HG02970 (cell line): ENCODE measurements at regions not wholly inside any gene's neighbourhood (a gene's known extent, or its start where the extent isn't known, plus 50 kb on each side); places are given as distances from the start of the nearest gene placed in this dataset.

Source experiments
- ATAC-seq: cut with Tn5 transposase; IDR thresholded peaks from one replicate; pipeline ENCODE4 v1.9.1; 2021; ENCODE audit warnings: mild to moderate bottlenecking, moderate library complexity, moderate number of reproducible peaks; ENCODE audit not compliant: unreplicated experiment, low FRiP score

DNA sequence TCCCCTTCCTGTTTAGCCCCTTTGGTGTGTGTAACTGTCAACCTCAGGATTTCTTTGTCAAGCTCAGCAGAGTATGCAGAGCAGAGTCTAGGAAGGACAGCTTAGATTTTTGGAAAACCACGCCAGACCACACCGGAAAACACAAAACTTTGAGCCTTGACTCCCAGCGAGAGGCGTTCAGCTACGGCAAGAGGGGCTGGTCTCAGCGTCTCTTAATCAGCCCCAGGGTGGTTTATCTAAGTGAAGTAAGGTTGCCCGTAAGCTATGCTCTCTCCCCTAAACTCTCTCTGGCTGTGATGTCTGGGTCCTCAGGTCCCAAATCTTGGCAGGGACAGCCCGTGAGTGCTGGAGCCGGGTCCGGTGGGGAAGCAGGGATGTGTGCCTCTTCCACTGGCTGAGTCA lies 230.9 kb downstream of the KLF6 start:
- ATAC-seq = no peak

DNA sequence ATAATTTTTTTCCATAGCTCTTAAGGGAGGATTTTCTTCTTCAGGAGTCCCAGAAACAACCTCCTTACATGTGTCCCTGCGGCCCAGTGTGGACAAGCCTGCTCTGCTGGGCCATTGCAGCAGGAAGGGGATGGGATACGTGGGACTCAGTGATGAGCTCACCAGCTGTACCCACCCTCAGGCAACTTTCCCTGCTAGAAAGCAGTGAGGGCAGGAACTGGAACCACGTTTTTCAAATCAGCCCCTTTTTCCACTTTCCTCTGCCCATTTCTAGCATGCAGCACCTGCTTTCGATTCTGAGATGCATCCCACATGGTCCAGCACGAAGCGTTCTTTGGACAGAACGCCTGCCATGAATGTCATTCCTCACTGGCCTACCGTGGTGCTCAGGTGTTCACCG lies 232.7 kb downstream of the KLF6 start:
- no peak for ATAC-seq

DNA sequence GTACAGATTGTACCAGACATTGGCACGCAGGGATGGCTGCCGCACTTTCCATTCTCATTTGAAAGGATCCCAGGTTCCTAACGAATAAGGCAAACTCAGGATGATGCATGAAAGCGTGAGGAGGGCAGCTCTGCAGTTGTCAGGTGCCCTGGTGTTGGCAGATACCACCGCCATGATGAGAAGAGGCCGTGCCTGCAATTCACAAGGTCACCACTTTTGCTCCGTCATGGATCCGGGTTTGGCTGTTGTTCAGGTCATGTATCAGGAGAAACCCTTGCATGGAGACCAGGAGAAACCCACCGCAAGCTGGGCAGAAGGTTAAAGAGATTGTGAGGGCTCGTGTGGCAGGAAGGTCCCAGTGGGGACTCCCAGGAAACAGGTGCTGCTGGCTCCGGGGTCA lies 233.2 kb downstream of the KLF6 start:
- ATAC-seq = no peak

DNA sequence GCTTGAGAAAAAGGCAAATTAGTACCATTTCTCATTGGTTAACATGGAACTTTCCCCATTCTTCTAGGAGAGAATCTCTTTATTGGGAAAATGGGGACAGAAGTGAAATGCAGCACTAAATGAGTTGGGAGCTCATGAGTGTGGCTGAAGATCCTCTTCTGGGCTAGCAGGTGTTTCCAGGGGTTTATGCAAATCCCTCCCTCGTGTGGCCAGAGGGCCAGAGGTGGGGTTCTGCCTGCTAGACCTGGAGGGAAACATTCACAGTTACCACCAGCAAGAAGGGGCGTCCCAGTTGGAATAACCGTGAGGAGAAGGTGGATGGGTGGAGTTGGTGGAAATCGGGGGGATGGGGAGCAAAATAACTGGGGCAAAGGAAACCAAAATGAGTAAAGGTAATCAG lies 235.9 kb downstream of the KLF6 start:
- ATAC-seq = no peak

DNA sequence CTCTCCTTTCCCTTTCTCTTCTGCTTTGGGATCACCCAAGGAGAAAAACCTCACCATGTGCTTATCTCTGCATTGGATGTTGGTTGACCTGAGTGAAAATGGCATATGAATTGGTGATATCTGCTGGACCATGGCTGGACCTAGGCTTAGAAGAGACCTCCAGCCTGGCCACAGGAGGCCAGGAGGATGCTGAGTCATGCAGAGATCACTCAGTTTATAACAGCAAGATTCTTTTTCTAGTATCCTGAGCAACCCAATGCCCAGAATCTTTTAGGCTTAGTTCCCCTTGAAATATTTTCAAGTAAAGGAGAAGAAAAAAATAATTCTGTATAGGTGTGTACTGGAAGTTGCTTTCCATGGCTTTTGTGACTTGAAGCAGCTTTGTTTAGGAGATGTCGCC lies 236.3 kb downstream of the KLF6 start:
- no peak for ATAC-seq

DNA sequence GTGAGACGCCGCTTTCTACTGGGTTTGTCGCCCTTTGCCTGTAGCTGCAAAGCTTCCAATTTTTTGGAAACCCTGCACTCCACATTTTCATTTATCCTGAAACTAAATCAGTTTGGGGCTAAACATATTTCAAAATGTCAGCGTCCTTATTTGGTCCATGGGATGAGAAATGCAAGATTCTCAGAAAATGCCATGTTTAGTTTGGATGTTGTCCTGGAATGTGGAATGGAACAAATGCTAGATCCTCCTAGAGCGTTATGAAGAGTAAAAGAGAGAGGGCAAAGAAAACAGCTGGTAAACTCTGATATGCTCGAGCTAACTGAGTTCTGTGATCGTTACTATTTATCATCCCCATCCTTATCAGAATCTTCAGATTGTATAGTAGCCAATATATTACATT lies 236.9 kb downstream of the KLF6 start:
- ATAC-seq = no peak

DNA sequence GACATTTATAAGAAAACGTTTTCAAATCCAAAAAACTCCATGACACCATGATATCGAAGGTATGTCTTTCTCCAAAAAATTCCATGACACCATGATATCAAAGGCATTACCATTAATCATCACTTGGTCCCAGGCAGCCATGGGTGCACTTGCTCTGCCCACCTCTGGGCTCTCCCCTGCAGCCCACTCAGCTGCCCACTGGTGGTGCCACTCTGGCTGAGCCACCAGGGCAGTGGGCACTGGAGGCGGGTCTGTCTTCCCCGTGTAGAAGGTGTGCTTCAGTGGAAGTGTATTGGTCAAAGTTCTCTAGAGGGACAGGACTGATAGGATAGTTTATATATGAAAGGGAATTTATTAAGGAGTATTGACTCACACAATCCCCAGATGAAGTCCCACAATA lies 240.4 kb downstream of the KLF6 start:
- ATAC-seq = no peak

DNA sequence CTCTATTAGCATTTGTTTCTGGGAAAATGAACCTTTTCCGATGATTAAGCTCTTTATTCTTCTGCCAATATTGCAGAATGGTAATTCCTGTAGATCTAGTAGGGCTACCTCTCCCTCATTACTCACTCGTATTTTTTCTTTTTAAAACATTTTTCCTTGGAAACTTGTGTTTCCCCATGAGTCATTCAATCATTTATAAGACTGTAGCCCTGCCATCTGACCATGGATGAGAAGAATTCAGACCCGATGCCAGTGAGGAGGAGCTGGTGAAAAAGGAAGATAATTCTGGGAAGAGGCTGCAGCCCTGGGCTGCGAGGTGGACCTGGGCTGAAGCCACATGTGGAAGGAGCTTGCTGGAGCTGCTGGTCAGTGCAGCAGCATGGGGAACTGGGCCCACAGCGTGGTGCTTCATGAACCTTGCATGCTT lies 242.8 kb downstream of the KLF6 start:
- no peak for ATAC-seq

DNA sequence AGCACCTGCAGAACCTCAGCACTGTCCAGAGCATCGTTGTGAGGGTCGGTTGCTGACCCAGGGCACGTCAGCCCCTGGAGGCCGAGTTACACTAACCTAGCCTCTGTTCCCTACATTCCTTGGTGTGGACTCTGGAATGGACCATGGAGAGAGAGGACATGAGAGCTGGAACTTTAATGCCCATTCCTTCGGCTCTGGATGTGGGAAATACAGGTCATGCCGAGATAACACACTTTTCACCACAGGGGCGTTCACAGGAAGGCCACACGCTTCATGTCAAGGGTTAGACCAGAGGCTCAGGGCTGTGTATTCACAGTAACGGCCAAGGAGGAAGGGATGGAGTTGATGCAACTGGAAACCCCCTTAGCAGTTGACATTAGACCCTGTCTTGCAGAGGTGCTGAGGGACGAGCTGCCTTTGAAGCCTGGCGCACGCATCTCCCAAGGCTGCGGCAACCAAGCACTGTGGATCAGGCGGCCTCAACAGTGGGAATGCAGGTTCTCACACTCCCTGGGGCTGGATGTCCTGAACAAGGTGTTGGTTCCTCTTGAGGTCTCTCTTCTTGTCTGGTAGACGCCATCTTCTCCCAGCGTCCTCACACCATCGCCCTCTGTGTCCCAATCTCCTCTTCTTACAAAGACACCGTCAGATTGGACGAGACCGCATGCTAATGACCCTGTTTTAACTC lies 245.2 kb downstream of the KLF6 start:
- ATAC-seq = no peak

DNA sequence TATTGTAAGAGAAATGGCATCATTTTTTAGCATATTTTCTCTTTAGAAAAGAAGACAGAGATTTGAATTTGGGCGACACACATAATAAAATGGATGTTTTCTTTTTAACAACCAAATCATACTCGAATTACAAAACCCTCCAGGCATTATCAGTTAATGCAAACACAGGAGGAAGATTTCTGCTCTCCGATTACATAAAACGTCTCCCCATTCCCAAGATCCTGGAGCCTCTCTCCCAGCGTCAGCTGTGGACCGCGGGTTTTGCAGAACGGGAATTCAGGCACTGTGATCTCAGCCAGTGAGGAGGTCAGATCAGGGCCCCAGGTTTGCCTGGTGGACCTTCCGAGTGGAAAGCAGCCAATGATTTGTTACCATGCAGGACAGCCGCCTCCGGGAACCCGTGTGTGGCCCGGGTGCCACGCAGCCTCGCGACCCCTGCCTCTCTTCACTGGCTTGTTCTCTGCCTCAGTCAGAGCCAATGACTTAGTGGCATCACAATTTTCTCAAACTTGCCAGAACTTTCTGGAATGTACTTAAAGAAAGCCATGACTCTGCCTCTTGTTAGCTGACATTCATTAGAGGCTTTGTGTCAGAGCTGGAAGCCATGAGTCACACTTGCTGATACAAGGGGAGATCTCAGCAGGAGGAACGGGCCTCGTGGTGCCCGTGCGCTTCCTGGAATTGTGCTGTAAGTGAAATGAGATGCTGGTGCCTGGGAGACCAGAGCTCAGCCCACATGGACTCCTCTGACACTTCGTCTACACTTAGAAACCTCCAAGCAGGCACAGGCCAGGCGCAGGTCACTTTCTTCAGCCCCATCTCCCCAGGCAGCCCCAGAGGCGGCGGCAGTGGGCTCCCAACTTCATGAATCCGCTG lies 246.1 kb downstream of the KLF6 start:
- ATAC-seq = no peak

DNA sequence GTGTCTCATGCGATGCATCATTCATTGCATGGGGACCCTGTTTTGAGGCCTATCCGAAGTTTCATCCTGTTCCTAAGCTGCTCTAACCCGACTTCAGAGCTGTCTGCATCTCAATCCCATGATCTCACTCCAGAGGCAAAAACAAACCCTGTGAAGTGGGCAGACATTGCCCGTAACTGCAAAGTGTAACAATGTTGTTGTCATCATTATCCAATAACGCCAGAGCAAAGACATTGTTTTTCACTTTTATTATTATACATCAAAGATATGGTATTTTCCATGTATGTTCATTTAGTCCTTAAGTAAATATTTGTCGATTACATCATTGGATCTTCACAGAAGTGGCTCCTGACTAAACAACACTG lies 246.7 kb downstream of the KLF6 start:
- ATAC-seq = no peak

DNA sequence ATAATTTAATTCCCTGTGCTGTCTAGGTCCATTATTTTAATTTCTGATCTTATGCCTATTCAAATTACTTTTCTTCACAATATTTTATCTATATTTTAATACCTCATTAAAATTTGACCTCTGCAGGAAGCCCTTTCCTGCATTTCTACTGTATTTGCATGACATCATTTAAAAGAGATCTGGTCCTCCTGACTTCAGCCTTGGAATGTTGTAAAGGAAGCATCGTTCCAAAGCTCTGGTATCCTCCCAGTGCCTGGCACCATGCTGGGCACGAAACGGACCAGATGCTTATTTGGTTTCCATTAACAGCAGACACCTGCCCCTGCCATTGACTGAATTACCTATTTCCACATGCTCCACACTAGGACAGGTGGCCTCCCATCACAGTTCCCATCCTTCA lies 247.5 kb downstream of the KLF6 start:
- ATAC-seq = no peak

DNA sequence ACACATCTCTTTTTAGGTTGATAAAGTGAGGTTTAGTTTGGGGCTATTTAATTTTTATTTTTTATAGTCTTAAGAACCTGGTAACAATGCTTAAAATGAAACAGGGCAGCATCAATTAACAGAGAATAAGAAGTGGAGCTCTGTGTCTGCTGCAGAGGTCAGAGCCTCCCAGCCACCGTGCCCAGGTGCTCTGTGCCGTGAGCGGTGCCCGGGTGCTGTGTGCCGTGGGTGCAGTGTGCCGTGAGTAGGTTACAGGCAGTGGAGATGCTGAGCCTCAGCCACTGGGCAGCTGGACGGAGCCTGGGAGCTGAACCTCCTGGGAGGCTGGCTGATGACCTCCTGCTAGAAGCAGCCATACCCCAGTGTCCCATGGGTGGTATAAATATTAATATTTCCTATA lies 250.0 kb downstream of the KLF6 start:
- no peak for ATAC-seq

DNA sequence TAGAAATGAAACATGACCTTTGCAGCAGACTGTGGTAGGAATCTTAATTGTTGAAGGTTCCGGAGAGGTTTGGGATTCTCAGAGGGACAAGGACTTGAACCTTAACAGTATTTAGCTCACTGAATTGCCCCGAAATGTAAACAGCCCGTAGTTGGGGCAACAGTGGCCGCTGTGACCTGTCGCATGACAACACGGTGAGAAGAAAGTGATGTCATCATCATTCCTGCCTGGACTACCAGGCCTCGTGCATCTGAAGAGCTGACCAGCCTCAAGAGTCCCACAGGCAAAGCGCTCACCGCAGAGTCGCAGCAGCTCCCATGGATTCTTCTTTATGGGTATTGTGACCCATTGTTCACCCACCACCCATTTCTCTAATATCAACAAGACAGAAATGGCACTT lies 250.6 kb downstream of the KLF6 start:
- ATAC-seq = no peak

DNA sequence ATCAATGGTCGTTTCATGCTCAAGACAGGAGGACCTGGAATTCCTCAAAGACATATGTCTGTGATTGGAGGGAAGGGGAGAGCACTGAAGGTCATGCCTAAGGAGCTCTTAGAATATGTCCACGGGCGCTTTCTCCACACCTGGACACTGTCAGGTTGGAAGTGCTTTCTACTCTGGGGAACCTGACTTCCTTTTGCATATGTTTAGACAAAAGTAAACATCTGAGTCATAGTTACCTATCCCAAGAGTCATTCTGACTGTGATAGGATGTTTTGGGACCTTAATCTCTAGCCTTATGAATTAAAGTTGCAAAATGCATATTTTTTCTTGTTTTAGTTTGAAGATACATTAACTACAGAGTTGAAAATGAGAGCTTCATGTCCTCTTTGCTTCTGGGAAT lies 251.7 kb downstream of the KLF6 start:
- ATAC-seq = no peak

DNA sequence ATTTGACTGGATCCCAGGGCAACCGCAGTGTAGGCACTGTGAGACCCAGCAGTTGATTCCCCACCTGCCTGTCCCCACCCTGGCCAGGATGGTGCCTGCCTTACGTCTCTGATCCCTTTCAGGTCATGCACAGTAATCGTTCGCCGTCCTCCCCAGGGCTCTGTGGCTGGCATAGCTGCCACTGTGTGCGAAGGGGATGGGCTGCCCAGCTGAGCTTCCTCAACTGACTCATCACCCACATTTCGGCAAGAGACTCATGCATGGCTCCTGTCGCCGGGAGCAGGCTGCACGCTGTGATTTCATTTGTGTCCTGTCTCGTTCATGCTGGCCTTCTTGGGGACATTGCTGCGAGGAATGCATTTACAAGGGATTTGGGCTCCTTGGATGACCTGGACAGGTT lies 252.4 kb downstream of the KLF6 start:
- ATAC-seq = no peak

DNA sequence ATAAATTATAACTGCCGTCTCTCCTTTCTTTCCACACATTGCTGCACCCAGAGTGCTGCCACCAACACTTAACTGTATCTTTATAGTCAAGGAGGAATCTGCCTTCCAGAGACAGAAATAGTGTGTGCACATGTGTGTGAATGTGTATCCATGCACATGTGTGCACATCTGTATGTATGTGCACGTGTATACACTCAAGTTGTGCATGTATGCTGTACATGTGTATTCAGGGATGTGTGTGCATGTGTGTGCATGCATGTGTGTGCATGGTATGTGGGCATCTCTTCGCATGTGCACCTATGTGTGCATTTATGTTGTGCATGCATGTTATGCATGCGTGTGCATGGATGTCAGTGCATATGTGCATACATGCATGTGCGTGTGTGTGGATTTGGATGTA lies 253.3 kb downstream of the KLF6 start:
- ATAC-seq = no peak

DNA sequence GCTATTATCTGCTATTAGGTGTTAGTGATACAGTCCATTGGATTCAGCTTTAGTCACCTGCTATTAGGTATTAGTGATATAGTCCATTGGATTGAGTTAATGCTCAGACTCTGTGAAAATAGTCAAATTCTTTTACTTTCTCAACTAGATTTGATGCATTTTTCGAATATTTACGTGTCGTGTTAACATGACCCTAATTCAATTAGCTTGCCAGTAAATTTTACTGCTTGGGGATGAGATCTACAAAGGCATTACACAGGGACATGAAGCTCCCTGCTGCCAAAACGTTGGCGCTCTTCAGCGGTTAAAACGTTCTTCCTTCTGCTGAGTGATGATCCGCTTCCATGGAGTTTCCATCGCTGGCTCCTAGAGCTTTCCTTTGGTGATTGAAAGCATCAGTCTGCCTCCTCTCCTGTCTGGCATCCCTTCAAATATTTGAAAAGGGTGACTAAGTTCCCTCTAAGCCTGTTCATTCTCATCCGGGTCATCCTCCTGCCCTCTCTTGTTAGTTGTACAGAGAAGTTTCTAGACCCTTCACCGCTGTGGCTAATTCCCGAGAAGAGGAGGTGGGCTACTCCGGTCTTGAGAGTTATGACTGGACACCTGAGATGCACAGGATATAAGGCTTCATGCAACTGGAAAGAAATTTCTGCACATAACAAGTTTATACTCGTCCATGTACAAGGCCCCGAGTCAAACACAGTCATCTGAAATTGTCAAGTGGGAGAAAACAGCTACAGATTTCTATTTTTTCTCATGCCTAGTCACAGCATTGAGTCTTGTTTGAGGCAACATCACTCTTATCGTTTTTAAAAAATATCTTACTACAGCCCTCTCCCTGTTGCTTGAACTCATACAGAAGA lies 254.0 kb downstream of the KLF6 start:
- no peak for ATAC-seq

DNA sequence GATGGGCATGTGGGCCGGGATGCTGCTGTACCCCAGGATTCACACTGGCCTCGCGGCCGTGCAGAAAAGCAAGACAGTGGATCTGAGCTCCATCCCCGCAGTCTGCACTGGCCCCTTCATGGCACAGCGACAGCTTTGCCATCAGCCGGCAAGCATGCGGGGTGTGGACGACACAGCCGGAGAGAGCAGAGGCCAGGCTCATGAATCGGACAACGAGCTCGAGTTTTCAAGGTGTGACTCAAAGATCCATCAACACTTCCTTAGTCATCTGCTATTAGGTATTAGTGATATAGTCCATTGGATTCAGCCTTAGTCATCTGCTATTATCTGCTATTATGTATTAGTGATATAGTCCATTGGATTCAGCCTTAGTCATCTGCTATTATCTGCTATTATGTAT lies 254.7 kb downstream of the KLF6 start:
- no peak for ATAC-seq

DNA sequence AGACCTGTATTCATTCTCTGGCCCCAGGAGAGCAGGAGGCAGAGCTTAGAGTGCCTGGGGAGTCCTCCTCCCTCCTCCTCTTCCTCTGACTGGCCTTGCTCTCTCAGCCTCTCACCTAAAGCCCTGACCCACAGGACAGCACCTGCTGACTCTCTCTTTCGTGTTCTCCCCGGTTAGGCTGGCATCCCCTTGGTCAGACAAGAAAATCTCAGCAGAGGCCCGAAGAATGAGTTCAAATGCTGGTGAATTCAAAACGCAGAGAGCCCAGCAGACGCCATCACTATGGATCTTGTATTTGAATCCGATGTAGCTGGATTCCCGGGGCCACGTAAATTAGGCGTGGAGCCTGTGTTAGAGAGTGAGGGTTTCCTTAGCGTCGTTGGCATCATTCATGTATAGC lies 255.3 kb downstream of the KLF6 start:
- ATAC-seq = no peak

DNA sequence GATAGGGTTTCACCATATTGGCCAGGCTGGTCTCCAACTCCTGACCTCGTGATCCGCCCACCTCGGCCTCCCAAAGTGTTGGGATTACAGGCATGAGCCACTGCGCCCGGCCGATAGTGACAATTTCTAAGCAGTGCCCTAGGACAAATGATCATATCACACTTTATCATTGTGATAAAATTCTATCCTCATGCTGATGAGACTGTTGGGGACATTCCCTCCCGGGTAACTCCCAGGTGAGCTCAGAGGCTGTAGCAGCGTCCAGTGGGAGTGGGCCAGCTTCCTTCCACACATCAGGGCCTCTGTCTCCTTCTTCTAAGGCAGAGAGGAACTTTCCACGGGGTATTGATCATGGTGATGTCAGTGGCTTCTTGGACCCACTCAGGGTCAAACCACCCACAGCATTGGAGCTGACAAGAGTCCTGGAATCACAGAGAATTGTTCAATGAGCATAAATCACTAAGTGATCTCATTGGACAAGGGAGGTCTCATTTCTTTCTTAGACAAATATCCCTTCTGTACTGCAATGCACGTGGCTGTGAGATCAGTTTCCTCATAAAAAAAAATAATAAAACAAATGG lies 256.1 kb downstream of the KLF6 start:
- ATAC-seq = no peak
